HS-27A (cell line): ENCODE measurements at regions not wholly inside any gene's neighbourhood (a gene's known extent, or its start where the extent isn't known, plus 50 kb on each side); places are given as distances from the start of the nearest gene placed in this dataset.
"Not testable (repeated sequence)": the region's sequence is repeated elsewhere in the genome, so short reads cannot be mapped to it uniquely, and the experiment has no call there.

Experiments
- DNase-seq: peaks from one replicate; pipeline ENCODE4 v3.0.0-alpha.2; 2012; ENCODE audit warnings: low read depth, missing footprints

DNA sequence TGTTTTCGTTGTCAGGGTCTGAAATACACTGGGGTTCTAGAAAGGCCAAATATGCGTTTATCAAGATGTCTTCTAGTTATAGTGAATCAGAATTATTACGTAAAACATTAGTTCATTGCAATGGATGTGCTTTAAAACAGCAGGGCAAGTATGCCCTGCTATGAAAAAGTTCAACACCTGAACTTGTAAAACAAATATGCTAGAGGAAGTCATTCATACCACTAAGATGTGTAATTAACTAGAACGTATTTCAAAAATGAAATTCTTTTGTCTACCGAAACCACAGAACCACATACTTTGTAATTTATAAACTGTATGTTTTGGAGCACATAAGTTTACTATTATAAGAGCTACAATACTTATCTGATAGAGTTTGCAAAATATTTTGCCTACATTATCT is 266.2 kb downstream of the KCTD12 start:
- no peak for DNase-seq

DNA sequence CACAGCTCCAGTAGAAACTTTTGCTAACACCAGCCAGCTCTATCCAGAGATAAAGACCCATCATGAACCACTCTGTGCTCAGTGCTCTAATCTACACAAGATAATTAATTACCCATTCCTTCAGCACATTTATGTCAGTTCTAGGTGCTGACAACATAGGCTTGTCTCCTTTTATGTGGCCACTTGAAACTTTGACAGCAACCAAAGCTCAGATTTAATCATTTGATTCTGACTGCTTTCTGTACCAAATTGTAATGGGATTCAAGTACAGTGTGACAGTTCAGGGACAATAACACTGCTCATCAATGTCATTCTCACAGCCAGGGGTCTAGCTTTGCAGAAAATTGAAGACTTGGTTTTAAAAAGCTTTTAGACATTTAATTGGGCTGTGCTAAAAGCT is 266.6 kb downstream of the KCTD12 start:
- no peak for DNase-seq

GRCh38 chr13:76610819-76611415 is 275.3 kb downstream of the KCTD12 start:
- no peak for DNase-seq

DNA sequence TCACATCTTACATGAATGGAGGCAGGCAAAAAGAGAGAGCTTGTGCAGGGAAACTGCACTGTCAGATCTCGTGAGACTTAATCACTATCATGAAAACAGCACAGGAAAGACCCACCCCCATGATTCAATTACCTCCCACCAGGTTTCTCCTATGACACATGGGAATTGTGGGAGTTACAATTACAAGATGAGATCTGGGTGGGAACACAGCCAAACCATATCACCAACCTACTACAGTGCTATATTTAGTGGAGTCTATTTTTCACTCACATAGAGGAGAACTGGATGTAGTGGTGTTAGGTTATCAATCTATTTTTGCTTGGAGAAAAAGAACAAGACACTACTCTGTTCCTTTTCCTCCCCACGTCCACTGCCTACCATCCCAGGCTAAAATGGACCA is 276.6 kb downstream of the KCTD12 start:
- DNase-seq, result no peak

GRCh38 chr13:76607866-76608265 is 278.3 kb downstream of the KCTD12 start:
- no peak for DNase-seq

DNA sequence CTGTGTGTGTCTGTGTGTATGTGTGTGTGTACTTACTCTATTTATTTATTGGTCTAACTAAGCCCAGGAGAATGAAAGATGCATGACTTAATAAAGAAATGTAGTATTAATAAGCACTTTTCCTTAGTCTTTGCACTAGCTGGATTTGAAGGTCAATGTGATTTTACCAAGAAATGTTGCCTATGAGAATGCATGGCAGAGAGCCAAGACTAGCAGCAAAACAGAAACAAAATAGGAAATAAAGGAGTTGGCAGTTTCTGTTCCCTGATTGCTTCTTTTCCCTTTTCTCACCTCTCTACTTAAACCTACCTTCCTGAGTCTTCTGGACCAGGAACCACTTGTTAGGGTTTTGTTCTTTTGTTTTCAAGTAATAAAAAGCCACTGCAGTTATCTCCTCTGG is 286.1 kb downstream of the KCTD12 start:
- no peak for DNase-seq

DNA sequence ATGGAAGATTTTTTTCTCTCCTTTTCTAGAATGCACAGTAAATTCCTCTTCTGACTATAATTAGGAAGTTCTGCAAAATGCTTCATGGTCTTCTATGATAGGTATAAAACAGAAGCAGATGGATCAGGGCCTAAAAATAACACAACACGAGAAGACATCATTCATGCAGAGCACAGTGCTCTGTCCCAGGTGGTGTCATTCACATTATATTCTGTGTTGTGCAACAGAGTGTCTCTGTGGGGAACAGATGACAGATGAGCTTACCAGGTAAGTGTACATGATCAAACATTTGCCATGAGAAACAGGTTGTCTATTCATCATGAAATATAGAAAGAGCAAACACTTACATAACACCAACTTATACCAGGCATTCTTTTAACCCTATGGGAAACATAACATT is 288.3 kb downstream of the KCTD12 start:
- no peak for DNase-seq

GRCh38 chr13:76596216-76596615 is 290.0 kb downstream of the KCTD12 start:
- no peak for DNase-seq

- no peak for DNase-seq
These were observed 291.8 kb downstream of the KCTD12 start for GRCh38 chr13:76594435-76594834.

DNA sequence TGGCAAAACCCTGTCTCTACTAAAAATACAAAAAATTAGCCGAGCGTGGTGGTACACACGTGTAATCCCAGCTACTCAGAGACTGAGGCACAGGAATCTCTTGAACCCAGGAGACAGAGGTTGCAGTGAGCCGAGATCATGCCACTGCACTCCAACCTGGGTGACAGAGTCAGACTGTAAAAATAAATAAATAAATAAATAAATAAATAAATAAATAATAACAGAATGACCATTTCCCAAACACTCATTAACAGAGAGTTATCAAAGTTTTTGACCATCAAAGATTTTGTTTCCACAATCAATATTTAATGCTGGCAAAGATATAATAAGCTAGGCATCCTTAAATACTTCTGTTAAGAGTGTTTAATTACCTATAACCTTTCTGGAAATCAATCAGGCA is 299.4 kb downstream of the KCTD12 start:
- no peak for DNase-seq

GRCh38 chr13:76579701-76580100 is 306.5 kb downstream of the KCTD12 start:
- DNase-seq, result no peak

GRCh38 chr13:76575634-76576033 is 310.6 kb downstream of the KCTD12 start:
- DNase-seq, result not testable (repeated sequence)

- no peak for DNase-seq
These were observed 315.7 kb downstream of the KCTD12 start for GRCh38 chr13:76570510-76570971.

- DNase-seq, result no peak
These were observed 329.6 kb downstream of the KCTD12 start for GRCh38 chr13:76556627-76557026.

DNA sequence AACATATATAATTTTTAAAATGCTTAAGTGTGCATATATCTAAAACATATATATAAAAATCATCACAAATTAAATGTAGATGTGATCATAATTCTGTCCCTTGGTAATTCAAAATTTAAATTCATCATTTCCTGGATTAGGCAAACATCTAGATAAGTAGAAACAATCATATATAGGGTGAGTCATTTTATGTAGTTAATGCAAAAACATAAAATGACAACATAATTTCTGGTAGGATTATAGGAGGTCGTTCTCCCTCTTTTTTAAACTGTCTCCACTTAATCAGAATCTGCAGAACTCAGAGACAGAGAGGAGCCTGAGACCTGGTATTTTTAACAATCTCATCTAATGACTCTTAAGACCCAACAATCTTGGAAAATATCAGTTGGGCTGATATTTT is 333.4 kb downstream of the KCTD12 start:
- no peak for DNase-seq

DNA sequence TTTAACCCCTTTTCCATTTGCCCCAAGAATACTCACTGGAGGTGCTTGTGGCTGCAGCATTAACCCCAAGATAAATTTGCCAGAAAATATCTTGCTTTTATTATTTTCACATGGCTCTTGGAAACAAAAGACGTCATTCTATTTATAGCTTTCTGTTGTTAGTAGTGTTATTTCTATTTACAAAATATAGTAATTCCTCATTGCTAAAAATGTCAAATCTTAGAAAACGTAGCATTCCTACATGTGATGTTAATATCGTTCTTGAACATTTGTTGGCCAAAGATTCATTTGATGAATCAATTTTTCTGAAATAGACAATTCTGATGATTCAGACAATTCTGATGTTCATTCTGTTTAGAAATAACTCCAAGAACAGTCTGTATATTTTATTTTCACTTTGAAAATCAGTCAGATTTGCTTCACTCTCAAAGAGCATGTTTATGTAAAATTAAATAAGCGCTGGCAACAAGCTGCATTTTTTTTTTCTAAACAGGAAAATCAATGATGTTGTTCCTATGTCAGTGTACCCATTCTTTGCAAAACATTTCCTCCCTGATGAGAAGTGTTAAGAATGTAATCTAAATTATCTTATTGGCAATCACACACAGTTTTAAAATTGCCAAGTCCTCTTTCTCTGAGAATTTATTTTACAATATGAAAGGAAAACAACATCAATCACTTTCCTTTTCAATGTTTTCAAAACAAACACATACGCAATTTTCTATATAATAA is 334.0 kb downstream of the KCTD12 start:
- DNase-seq, result no peak

- no peak for DNase-seq
These were observed 344.0 kb downstream of the KCTD12 start for GRCh38 chr13:76542176-76542575.

- DNase-seq, result no peak
These were observed 348.2 kb downstream of the KCTD12 start for GRCh38 chr13:76538004-76538403.

GRCh38 chr13:76533251-76533650 is 353.0 kb downstream of the KCTD12 start:
- DNase-seq, result no peak

- DNase-seq, result no peak
These were observed 359.2 kb downstream of the KCTD12 start for GRCh38 chr13:76527041-76527440.

- no peak for DNase-seq
These were observed 362.4 kb downstream of the KCTD12 start for GRCh38 chr13:76523740-76524340.

DNA sequence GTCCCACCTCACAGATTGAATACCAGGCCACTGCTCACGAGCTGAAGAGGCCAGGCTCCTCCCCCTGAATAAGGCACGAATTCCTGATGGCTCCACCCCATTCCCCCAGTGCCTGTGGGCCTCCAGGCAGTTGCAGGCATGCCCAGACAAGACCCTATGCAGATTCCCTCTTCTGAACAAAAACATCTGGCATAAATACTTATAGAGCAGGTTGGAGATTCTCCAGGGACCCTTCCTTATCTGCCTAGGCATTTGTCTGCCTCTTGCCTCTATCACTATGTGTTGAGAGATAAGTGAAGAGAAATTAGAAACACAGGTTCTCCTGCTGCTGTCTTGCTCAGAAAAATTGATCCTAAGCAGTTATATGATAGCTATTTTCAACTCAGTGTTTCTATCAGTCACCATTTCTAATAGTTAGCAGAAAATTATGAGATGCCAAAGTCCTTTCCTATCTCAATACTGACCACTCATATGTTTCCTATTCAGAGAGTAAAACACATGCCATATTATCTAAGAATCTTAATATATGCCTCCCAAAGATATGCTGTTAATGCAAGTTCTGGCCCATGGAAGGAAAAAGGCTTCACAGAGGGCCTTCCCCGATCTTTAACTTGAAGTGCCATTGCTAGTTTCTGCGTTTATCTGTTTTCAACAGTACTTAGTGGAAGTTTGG is 364.0 kb downstream of the KCTD12 start:
- DNase-seq, result no peak

DNA sequence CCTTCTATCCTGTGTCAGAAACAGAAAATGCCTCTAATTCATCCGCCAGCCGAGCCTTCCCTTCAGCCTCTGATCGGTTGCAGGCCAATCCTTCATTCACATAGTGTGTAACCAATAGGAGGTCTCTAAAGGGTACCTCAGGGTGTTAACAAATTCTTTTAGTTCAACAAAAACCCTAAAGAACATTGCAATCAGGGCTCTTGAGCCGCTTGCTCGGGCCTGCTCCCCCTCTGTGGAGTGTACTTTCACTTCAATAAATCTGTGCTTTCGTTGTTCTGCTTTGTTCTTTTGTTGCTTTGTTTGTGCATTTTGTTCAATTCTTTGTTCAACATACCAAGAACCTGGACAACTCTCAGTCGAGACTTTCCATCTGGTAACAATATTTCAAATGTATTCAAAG is 366.5 kb downstream of the KCTD12 start:
- no peak for DNase-seq
